ENCODE measurements at regions not wholly inside any gene's neighbourhood (a gene's known extent, or its start where the extent isn't known, plus 50 kb on each side); places are given as distances from the start of the nearest gene placed in this dataset.

DNA sequence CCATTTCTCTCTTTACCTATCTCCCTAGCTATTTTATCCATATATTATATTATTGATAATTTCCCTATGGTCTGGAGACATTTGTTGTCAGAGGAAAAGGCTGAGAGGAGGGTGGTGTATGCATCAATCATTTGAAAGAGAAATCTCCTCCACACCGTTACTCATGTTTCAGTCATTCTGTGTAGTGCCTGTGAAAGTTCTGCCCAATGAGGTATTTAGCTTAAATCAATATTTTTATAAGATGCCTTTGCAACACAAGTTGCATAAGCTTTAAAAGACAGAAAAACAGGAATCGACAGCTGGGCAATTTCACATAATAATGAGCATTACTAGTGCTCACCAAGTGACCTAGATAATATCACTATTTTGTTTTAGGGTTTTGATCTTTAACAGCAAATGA, 363.7 kb upstream of the FSIP2 start:
- WGBS (ENCODE audit: insufficient coverage): no CpG with 5 or more reads among the region's 2 CpGs
- Histone ChIP-seq H3K27me3 (ENCODE audit: control insufficient read depth in 2 of 2, insufficient read depth in 2 of 2, low read length in 2 of 2) (no peaks in the 10 kb centered on the region), H3K9me3 (replicated peaks in 1 of 2; ENCODE audit: control insufficient read depth in 1 of 2, insufficient read depth in 1 of 2, low read length in 2 of 2) (peaks cover 13% of the 10 kb centered on the region in 2 donors), H3K36me3 (replicated peaks in 1 of 2; ENCODE audit: control insufficient read depth in 1 of 2, insufficient read depth in 2 of 2, low read length in 2 of 2) (no peaks in the 10 kb centered on the region), H3K79me2 (ENCODE audit: insufficient read depth, low read length) (no peaks in the 10 kb centered on the region), H3K4me2 (replicated peaks; ENCODE audit: extremely low read depth, low read length, poor library complexity, severe bottlenecking) (no peak overlapping the region), H3K9ac (ENCODE audit: insufficient read depth, low read length, poor library complexity, severe bottlenecking) (no peak overlapping the region), H3K4me1 (ENCODE audit: control insufficient read depth in 1 of 2, insufficient read depth in 2 of 2, low read length in 2 of 2) (no peaks in the 10 kb centered on the region), H3K27ac (ENCODE audit: low read depth in 1 of 2, low read length in 2 of 2) (no peak overlapping the region), H4K20me1 (ENCODE audit: insufficient read depth, low read length) (no peaks in the 10 kb centered on the region), H2AFZ (ENCODE audit: insufficient read depth, low read depth, low read length, poor library complexity, severe bottlenecking) (no peak overlapping the region), H3K4me3 (replicated peaks in 1 of 3; ENCODE audit: low read depth in 2 of 3, low read length in 3 of 3) (no peak overlapping the region)
- intact Hi-C loops (cut with micrococcal nuclease): no loop called here
- peaks cover 0 to 15% (median 11%) of the 10 kb centered on the region in 7 donors for H3K9me3 Mint-ChIP-seq
- no peak overlapping the region for H3K4me3 Mint-ChIP-seq
- no peak overlapping the region for H3K27ac Mint-ChIP-seq
- H3K4me1 Mint-ChIP-seq: no peaks in the 10 kb centered on the region
- no peak for DNase-seq
- no peaks in the 10 kb centered on the region for H3K27me3 Mint-ChIP-seq (ENCODE audit: low read depth in 3 of 3)
- TF ChIP-seq, protein P1, sequence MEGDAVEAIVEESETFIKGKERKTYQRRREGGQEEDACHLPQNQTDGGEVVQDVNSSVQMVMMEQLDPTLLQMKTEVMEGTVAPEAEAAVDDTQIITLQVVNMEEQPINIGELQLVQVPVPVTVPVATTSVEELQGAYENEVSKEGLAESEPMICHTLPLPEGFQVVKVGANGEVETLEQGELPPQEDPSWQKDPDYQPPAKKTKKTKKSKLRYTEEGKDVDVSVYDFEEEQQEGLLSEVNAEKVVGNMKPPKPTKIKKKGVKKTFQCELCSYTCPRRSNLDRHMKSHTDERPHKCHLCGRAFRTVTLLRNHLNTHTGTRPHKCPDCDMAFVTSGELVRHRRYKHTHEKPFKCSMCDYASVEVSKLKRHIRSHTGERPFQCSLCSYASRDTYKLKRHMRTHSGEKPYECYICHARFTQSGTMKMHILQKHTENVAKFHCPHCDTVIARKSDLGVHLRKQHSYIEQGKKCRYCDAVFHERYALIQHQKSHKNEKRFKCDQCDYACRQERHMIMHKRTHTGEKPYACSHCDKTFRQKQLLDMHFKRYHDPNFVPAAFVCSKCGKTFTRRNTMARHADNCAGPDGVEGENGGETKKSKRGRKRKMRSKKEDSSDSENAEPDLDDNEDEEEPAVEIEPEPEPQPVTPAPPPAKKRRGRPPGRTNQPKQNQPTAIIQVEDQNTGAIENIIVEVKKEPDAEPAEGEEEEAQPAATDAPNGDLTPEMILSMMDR (IDR thresholded peaks at IDR 0.05): no peak
- H3K36me3 Mint-ChIP-seq: no peaks in the 10 kb centered on the region

DNA sequence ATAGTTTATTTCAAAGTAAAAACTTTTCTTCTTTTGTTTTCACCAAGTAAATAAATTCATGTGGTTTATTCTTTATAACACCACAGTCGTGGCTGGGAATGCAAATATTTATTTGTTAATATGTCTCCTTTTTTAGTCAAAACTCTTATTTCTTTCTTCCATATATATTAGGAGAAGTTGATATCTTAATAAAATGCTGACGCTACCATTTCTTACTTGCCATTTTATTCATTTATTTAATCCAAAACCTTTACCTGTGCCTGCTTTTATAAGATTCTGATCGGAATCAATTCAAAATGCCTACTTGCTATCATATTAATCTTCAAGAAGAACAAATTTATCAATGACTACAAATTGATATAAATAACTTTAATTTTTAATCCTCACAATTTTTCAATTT, 362.9 kb upstream of the FSIP2 start:
- Mint-ChIP-seq H3K4me1 (no peaks in the 10 kb centered on the region), H3K36me3 (no peaks in the 10 kb centered on the region), H3K9me3 (peaks cover 0 to 15% (median 12%) of the 10 kb centered on the region in 7 donors), H3K4me3 (no peak overlapping the region), H3K27ac (no peak overlapping the region), H3K27me3 (ENCODE audit: low read depth in 3 of 3) (no peaks in the 10 kb centered on the region)
- intact Hi-C loops (cut with micrococcal nuclease): no loop called here
- Histone ChIP-seq H2AFZ (ENCODE audit: insufficient read depth, low read depth, low read length, poor library complexity, severe bottlenecking) (no peak overlapping the region), H3K36me3 (replicated peaks in 1 of 2; ENCODE audit: control insufficient read depth in 1 of 2, insufficient read depth in 2 of 2, low read length in 2 of 2) (no peaks in the 10 kb centered on the region), H3K27ac (ENCODE audit: low read depth in 1 of 2, low read length in 2 of 2) (no peak overlapping the region), H3K9me3 (replicated peaks in 1 of 2; ENCODE audit: control insufficient read depth in 1 of 2, insufficient read depth in 1 of 2, low read length in 2 of 2) (peaks cover 13% of the 10 kb centered on the region in 2 donors), H3K79me2 (ENCODE audit: insufficient read depth, low read length) (no peaks in the 10 kb centered on the region), H4K20me1 (ENCODE audit: insufficient read depth, low read length) (no peaks in the 10 kb centered on the region), H3K4me3 (replicated peaks in 1 of 3; ENCODE audit: low read depth in 2 of 3, low read length in 3 of 3) (no peak overlapping the region), H3K4me1 (ENCODE audit: control insufficient read depth in 1 of 2, insufficient read depth in 2 of 2, low read length in 2 of 2) (no peaks in the 10 kb centered on the region), H3K27me3 (ENCODE audit: control insufficient read depth in 2 of 2, insufficient read depth in 2 of 2, low read length in 2 of 2) (no peaks in the 10 kb centered on the region), H3K9ac (ENCODE audit: insufficient read depth, low read length, poor library complexity, severe bottlenecking) (no peak overlapping the region), H3K4me2 (replicated peaks; ENCODE audit: extremely low read depth, low read length, poor library complexity, severe bottlenecking) (no peak overlapping the region)
- WGBS (ENCODE audit: insufficient coverage): no CpG with 5 or more reads among the region's 3 CpGs
- TF ChIP-seq, protein P1 (IDR thresholded peaks at IDR 0.05): no peak
- no peak for DNase-seq
